H1 (cell line): ENCODE measurements at regions not wholly inside any gene's neighbourhood (a gene's known extent, or its start where the extent isn't known, plus 50 kb on each side); places are given as distances from the start of the nearest gene placed in this dataset.
"Not testable (repeated sequence)": the region's sequence is repeated elsewhere in the genome, so short reads cannot be mapped to it uniquely, and the experiment has no call there.

Source experiments
- CTCF ChIA-PET: fragments of 300-600 bp; sonication (Branson Sonifier 250); formaldehyde crosslinking; loops from one replicate; lab custom pipeline; 2021; ENCODE audit not compliant: partially characterized antibody; lab: Charles Lee
- POLR2A ChIA-PET: fragments of 300-600 bp; sonication (Branson Sonifier 250); formaldehyde crosslinking; loops from one replicate; lab custom pipeline; 2021; ENCODE audit warnings: inconsistent platforms; ENCODE audit not compliant: partially characterized antibody; lab: Charles Lee
- DNase-seq, 2 experiments: peaks; one replicate each; pipeline versions ENCODE4 v3.0.0 to v3.0.0-alpha.2; 2010 to 2022; ENCODE audit warnings: low spot score in 2 of 2, low read depth in 1 of 2, mixed read lengths in 1 of 2
- FAIRE-seq: peaks from 2 replicates; lab custom pipeline; 2011; peaks lifted over from hg19 to GRCh38; lab: Jason Lieb, UNC
- H2AFZ ChIP-seq: 2 replicates; pipeline ENCODE4 v1.8.1; 2012; ENCODE audit warnings: low read length, inconsistent platforms
- H2AK5ac ChIP-seq: 2 replicates; pipeline ENCODE4 v1.6.1; 2013; ENCODE audit warnings: low read depth, low read length
- H2BK120ac ChIP-seq: replicated peaks from 2 replicates; pipeline ENCODE3; 2013; ENCODE audit warnings: low read depth, low read length, inconsistent platforms
- H2BK12ac ChIP-seq: 2 replicates; pipeline ENCODE4 v1.6.1; 2013; ENCODE audit warnings: low read depth, low read length
- H2BK15ac ChIP-seq: 2 replicates; pipeline ENCODE4 v1.6.1; 2013; ENCODE audit warnings: low read length
- H2BK20ac ChIP-seq: 2 replicates; pipeline ENCODE4 v1.6.1; 2013; ENCODE audit warnings: low read length
- H2BK5ac ChIP-seq: 2 replicates; pipeline ENCODE4 v1.6.1; 2013; ENCODE audit warnings: low read depth, low read length
- H3K14ac ChIP-seq: 2 replicates; pipeline ENCODE4 v1.6.1; 2013; ENCODE audit warnings: inconsistent platforms; ENCODE audit not compliant: insufficient read length
- H3K18ac ChIP-seq: 2 replicates; pipeline ENCODE4 v1.6.1; 2013; ENCODE audit warnings: low read length; ENCODE audit errors: extremely low read depth
- H3K23ac ChIP-seq: 2 replicates; pipeline ENCODE4 v1.6.1; 2013; ENCODE audit warnings: inconsistent platforms; ENCODE audit not compliant: insufficient read length
- H3K23me2 ChIP-seq: 2 replicates; pipeline ENCODE4 v1.6.1; 2013; ENCODE audit warnings: low read depth, low read length
- H3K27ac ChIP-seq: 2 replicates; pipeline ENCODE4 v1.6.1; 2011; ENCODE audit warnings: low read depth, low read length, inconsistent platforms
- H3K27me3 ChIP-seq, 4 experiments: replicated peaks in 1 of 4; 1 replicate in 1 of 4; 2 replicates in 3 of 4; pipeline versions ENCODE4 v1.6.1 to v1.8.1; 2011 to 2013; ENCODE audit warnings: low read length in 3 of 4, mild to moderate bottlenecking in 3 of 4, inconsistent platforms in 2 of 4, mixed read lengths in 2 of 4, moderate library complexity in 1 of 4; ENCODE audit not compliant: control insufficient read depth in 3 of 4, insufficient read depth in 3 of 4; ENCODE audit errors: extremely low read depth in 1 of 4
- H3K36me3 ChIP-seq, 4 experiments: 2 replicates each; pipeline versions ENCODE4 v1.6.1 to v1.8.1; 2011 to 2013; ENCODE audit warnings: mild to moderate bottlenecking in 4 of 4, low read length in 3 of 4, moderate library complexity in 2 of 4, control low read depth in 1 of 4, inconsistent platforms in 1 of 4; ENCODE audit not compliant: insufficient read depth in 4 of 4, control insufficient read depth in 2 of 4
- H3K4ac ChIP-seq: replicated peaks from 2 replicates; pipeline ENCODE3; 2013; ENCODE audit warnings: low read length, low read depth, mixed read lengths, inconsistent platforms; ENCODE audit not compliant: insufficient read length
- H3K4me1 ChIP-seq, 4 experiments: replicated peaks in 1 of 4; 1 replicate in 1 of 4; 2 replicates in 3 of 4; pipeline versions ENCODE4 v1.6.1 to v1.8.1; 2011 to 2013; ENCODE audit warnings: low read length in 3 of 4, inconsistent platforms in 2 of 4, mixed read lengths in 1 of 4; ENCODE audit not compliant: insufficient read depth in 4 of 4, control insufficient read depth in 3 of 4
- H3K4me2 ChIP-seq, 2 experiments: 2 replicates each; pipeline versions ENCODE4 v1.6.1 to v1.8.1; 2011 to 2013; ENCODE audit warnings: low read depth in 2 of 2, low read length in 2 of 2, control low read depth in 1 of 2, inconsistent platforms in 1 of 2, mild to moderate bottlenecking in 1 of 2; ENCODE audit not compliant: insufficient read depth in 1 of 2
- H3K4me3 ChIP-seq, 4 experiments: fragments of 200-600, 300-600 bp in 1 of 4; sonication (generic), shearing (Covaris generic), sonication (Bioruptor Twin) in 1 of 4; 2 replicates each; pipeline versions ENCODE4 v1.5.1 to v1.8.1; 2011 to 2016; ENCODE audit warnings: low read length in 4 of 4, low read depth in 3 of 4, control low read depth in 2 of 4, inconsistent platforms in 2 of 4, mild to moderate bottlenecking in 2 of 4, mixed read lengths in 1 of 4, moderate library complexity in 1 of 4; ENCODE audit not compliant: insufficient read depth in 2 of 4; ENCODE audit errors: extremely low read depth in 1 of 4
- H3K56ac ChIP-seq: replicated peaks from 2 replicates; pipeline ENCODE3; 2013; ENCODE audit warnings: low read depth, mild to moderate bottlenecking, mixed read lengths, low read length, inconsistent platforms; ENCODE audit not compliant: insufficient read length
- H3K79me1 ChIP-seq: 2 replicates; pipeline ENCODE4 v1.6.1; 2013; ENCODE audit warnings: low read depth, low read length, control low read depth
- H3K79me2 ChIP-seq, 2 experiments: 2 replicates each; pipeline versions ENCODE4 v1.6.1 to v1.8.1; 2012 to 2013; ENCODE audit warnings: low read length in 2 of 2, mild to moderate bottlenecking in 2 of 2, inconsistent platforms in 1 of 2; ENCODE audit not compliant: insufficient read depth in 2 of 2, control insufficient read depth in 1 of 2
- H3K9ac ChIP-seq, 4 experiments: replicated peaks in 1 of 4; 1 replicate in 1 of 4; 2 replicates in 3 of 4; pipeline versions ENCODE4 v1.6.1 to v1.8.1; 2011 to 2013; ENCODE audit warnings: low read depth in 3 of 4, low read length in 3 of 4, control low read depth in 2 of 4, mild to moderate bottlenecking in 2 of 4, moderate library complexity in 2 of 4, inconsistent platforms in 1 of 4; ENCODE audit errors: extremely low read depth in 1 of 4
- H3K9me3 ChIP-seq, 2 experiments: 2 replicates each; pipeline versions ENCODE4 v1.6.1 to v1.8.1; 2012 to 2013; ENCODE audit warnings: mild to moderate bottlenecking in 2 of 2, moderate library complexity in 2 of 2, control low read depth in 1 of 2, inconsistent platforms in 1 of 2, low read depth in 1 of 2, low read length in 1 of 2, mixed read lengths in 1 of 2; ENCODE audit not compliant: insufficient read depth in 2 of 2
- H4K20me1 ChIP-seq, 2 experiments: replicated peaks in 1 of 2; 2 replicates each; pipeline versions ENCODE3 to v1.8.1; 2011 to 2013; ENCODE audit warnings: inconsistent platforms in 2 of 2, low read length in 2 of 2, mild to moderate bottlenecking in 1 of 2; ENCODE audit not compliant: insufficient read depth in 2 of 2, control insufficient read depth in 1 of 2
- H4K5ac ChIP-seq: 2 replicates; pipeline ENCODE4 v1.6.1; 2013; ENCODE audit warnings: low read length, low read depth, mixed read lengths, inconsistent platforms; ENCODE audit not compliant: insufficient read length
- H4K8ac ChIP-seq: 2 replicates; pipeline ENCODE4 v1.8.0; 2013; ENCODE audit warnings: mild to moderate bottlenecking, moderate library complexity, low read length, inconsistent platforms; ENCODE audit not compliant: insufficient read depth; ENCODE audit errors: extremely low read depth
- H4K91ac ChIP-seq: replicated peaks from 2 replicates; pipeline ENCODE3; 2013; ENCODE audit warnings: low read length, mixed read lengths, inconsistent platforms; ENCODE audit not compliant: insufficient read length
- FOSL1 ChIP-seq: IDR thresholded peaks from 2 replicates; pipeline ENCODE4 v1.6.1; 2011; ENCODE audit warnings: mild to moderate bottlenecking, low read depth, low read length, moderate library complexity; ENCODE audit not compliant: insufficient read depth
- GTF2F1 ChIP-seq: IDR thresholded peaks from 2 replicates; pipeline ENCODE4 v1.6.1; 2012; ENCODE audit warnings: low read depth, low read length, improper control_type of control experiment, borderline replicate concordance
- KDM1A ChIP-seq: fragments of 200-600, 300-600 bp; sonication (generic); IDR thresholded peaks from 2 replicates; pipeline ENCODE4 v1.7.1; 2016; ENCODE audit warnings: mild to moderate bottlenecking, low read length, borderline replicate concordance
- NANOG ChIP-seq: IDR thresholded peaks from 2 replicates; pipeline ENCODE4 v1.6.1; 2011; ENCODE audit warnings: low read length, low read depth, mild to moderate bottlenecking, inconsistent platforms; ENCODE audit not compliant: insufficient read depth, poor library complexity, severe bottlenecking
- RFX5 ChIP-seq: IDR thresholded peaks from 2 replicates; pipeline ENCODE4 v1.6.1; 2011; ENCODE audit warnings: low read depth, low read length, improper control_type of control experiment, borderline replicate concordance
- TCF12 ChIP-seq: IDR thresholded peaks from 2 replicates; pipeline ENCODE4 v1.6.1; 2011; ENCODE audit warnings: low read depth, mild to moderate bottlenecking, low read length
- USF2 ChIP-seq: IDR thresholded peaks from 2 replicates; pipeline ENCODE4 v1.6.1; 2011; ENCODE audit warnings: low read length, improper control_type of control experiment
- WGBS, 2 experiments: shearing (Covaris generic) in 1 of 2; methylation state at CpG; one replicate each; pipeline versions ENCODE4 v1.1.6 to v1.1.7; 2013 to 2015; ENCODE audit warnings: low lambda C conversion rate in 2 of 2, mixed read lengths in 2 of 2, inconsistent platforms in 1 of 2, low coverage in 1 of 2, missing lambda C conversion rate in 1 of 2; ENCODE audit not compliant: insufficient replicate concordance in 2 of 2, insufficient coverage in 1 of 2, insufficient read length in 1 of 2; ENCODE audit errors: extremely low coverage in 1 of 2, missing lambda C conversion rate in 1 of 2; 5-methylcytosine and 5-hydroxymethylcytosine counted together

GRCh38 chr14:66025779-66026178 is 460.4 kb upstream of the CCDC196 start (continued):
- no peak for TF ChIP-seq GTF2F1
- no peak for TF ChIP-seq KDM1A
- no peak for TF ChIP-seq USF2
- TF ChIP-seq FOSL1 = no peak
- TF ChIP-seq RFX5 = no peak
- no peak for TF ChIP-seq NANOG
- no peak for TF ChIP-seq TCF12

GRCh38 chr14:66031981-66032380 is 454.2 kb upstream of the CCDC196 start:
- H2AK5ac ChIP-seq, H3K4ac ChIP-seq, H3K27ac ChIP-seq, H3K18ac ChIP-seq, POLR2A ChIA-PET, H4K5ac ChIP-seq, H3K27me3 ChIP-seq, H3K4me2 ChIP-seq, H2BK15ac ChIP-seq, H4K20me1 ChIP-seq, H3K23me2 ChIP-seq, DNase-seq, H2BK20ac ChIP-seq, H4K8ac ChIP-seq, H2BK12ac ChIP-seq, H2BK120ac ChIP-seq, H3K36me3 ChIP-seq, H4K91ac ChIP-seq, FAIRE-seq, H3K4me3 ChIP-seq, H3K79me2 ChIP-seq, H3K9ac ChIP-seq, H3K23ac ChIP-seq, H3K14ac ChIP-seq, H3K79me1 ChIP-seq, H2AFZ ChIP-seq, H2BK5ac ChIP-seq, H3K56ac ChIP-seq, H3K4me1 ChIP-seq: not testable (repeated sequence)
- CTCF ChIA-PET = interaction anchor here (1.0 kb wide), 1 partner anchor 74 kb away, joined by 3 read pairs; no protein-coding TSS in a partner anchor
- H3K9me3 ChIP-seq = peaks cover 16 to 18% of the 10 kb centered on the region in 2 experiments
- WGBS, 2 experiments = 82% methylated on average over 12 of the region's 12 CpGs; no CpG with 5 or more reads in 1 of the 2 experiments
